VCaP (cell line): ENCODE measurements at regions not wholly inside any gene's neighbourhood (a gene's known extent, or its start where the extent isn't known, plus 50 kb on each side); places are given as distances from the start of the nearest gene placed in this dataset.

Experiments
- H3K27ac ChIP-seq: fragments of 450-650 bp; 2 replicates; pipeline ENCODE4 v1.5.1; 2017
- TF ChIP-seq, protein P1 (sequence below): fragments of 450-650 bp; conservative IDR thresholded peaks from 2 replicates; pipeline ENCODE4 v1.5.1; 2017; ENCODE audit warnings: mild to moderate bottlenecking, moderate library complexity

DNA sequence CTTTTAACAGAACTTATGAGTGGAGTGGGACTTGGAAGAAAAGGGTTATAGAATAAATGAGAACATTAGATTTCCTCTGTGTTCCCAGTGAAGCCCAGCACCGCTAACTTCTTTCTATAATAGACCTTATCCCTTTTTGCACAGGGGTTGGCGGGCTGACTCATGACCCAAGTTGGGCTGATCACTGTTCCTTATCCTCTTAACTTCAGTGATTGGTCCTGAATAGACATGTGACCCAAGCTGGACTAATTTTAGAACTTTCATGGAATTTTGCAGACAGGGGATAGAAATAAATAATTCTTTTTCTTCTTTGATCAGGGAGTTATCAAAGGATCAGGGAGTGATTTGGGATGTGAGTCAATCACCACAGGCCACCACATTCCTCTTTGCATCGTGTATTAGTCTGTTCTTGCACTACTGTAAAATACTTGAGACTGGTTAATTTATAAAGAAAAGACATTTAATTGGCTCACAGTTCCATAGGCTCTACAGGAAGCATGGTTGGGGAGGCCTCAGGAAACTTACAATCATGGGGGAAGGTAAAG lies 75.9 kb downstream of the UCHL1 start:
- TF ChIP-seq, protein P1, sequence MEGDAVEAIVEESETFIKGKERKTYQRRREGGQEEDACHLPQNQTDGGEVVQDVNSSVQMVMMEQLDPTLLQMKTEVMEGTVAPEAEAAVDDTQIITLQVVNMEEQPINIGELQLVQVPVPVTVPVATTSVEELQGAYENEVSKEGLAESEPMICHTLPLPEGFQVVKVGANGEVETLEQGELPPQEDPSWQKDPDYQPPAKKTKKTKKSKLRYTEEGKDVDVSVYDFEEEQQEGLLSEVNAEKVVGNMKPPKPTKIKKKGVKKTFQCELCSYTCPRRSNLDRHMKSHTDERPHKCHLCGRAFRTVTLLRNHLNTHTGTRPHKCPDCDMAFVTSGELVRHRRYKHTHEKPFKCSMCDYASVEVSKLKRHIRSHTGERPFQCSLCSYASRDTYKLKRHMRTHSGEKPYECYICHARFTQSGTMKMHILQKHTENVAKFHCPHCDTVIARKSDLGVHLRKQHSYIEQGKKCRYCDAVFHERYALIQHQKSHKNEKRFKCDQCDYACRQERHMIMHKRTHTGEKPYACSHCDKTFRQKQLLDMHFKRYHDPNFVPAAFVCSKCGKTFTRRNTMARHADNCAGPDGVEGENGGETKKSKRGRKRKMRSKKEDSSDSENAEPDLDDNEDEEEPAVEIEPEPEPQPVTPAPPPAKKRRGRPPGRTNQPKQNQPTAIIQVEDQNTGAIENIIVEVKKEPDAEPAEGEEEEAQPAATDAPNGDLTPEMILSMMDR: no peak
- H3K27ac ChIP-seq: peak overlapping the region; percentile 82

DNA sequence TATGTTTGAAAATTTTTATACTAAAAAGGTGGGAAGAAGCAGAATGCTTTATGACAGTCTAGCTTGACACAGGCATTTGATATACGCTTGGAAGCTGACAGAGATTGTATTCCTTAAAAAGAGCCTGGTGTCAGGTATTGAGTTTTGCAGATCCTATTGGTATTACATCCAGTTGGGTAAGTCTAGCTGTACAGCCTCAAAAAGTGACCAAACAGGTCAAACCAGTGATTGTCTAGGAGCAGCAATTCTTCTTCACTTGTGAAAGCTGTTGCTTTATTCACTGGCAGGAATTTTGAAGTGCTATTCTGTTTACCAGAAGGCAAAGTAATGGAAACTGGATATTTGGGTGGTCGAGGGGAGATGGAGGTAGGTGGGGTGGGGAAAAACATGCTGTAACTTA lies 77.5 kb downstream of the UCHL1 start:
- TF ChIP-seq, protein P1: no peak
- peak overlapping the region; percentile 82 for H3K27ac ChIP-seq

DNA sequence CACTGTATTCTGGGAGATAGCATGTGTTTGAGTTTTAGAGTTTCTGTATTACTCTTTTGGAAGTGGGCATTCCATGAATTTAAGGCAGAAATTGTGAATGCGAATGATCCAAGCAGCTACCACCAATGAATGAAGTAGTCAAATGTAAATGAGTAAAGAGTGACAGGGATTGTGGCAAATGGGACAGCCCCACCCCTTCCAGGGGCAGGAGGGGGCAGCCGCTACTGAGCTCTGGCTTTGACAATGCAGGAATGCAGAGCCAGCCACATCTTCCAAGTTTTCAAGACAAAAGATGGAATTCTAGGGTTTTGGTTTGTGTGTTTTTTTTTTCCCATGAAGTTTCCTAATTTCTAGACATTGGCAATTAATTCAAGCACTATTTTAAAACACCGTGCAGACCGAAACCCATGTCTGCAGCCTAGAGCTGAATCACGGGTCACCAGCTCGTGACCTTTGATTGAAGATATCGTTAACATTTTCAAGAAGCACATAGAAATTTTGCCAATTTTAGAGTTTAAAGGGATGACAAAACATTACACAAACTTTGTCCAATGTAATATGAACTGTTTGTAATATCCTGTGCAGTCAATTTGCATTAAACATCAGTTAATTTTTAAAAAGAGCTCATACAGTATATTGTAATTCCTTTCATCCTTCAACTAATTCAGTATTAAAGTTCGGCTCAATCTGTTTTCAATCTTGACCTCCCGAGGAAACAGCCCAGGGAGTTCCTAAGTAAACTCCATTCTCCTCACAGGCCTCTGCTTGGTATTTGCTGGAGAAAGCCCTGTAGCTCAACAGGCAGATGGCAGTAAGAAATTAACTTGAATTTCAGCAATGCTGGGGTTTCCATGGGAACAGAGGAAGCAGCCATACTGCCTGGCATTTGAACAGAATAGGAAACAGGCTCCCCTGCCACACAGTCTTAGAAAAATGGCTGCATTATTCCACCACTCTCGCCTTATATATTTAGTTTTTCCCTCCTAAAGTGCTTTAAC lies 83.4 kb downstream of the UCHL1 start:
- TF ChIP-seq, protein P1: peak; percentile 21; the same call in 1 of the 2 replicates
- H3K27ac ChIP-seq: peak overlapping the region; percentile 35

DNA sequence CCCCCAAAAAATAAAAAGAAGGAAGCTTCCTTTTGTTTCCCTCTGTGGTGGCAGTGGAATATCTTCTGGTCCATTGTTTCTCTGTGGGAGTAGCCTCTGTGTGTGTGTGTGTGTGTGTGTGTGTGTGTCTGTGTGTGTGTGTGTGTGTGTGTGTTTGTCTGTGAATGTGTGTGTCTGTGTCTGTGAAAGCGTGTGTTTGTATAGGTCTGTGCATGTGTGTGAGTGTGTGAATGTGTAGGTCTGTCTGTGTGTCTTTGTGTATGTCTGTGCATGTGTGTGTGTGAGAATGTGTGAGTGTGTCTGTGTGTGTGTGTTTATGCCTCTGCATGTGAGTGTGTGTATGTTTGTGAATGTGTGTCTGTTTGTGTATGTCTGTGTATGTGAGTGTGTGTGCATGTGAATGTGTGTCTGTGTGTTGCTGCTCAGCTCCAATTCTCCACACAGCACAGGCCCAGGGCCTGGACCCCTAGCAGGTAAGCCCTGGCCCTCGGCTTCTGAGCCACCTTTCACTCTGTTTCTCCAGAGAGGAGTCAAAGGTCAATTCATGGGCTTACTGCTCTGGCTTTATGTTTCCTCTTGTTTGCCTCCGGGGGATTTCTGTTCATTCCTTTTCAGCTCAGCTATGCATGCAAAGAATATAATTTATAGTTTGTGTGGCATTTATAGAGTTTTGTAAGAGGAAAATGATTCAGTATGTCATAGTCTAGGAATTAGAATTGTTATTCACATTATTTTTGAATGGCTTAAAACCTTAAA lies 89.8 kb downstream of the UCHL1 start:
- TF ChIP-seq, protein P1: no peak
- H3K27ac ChIP-seq: peak overlapping the region; percentile 53; the same call in 1 of the 2 replicates

DNA sequence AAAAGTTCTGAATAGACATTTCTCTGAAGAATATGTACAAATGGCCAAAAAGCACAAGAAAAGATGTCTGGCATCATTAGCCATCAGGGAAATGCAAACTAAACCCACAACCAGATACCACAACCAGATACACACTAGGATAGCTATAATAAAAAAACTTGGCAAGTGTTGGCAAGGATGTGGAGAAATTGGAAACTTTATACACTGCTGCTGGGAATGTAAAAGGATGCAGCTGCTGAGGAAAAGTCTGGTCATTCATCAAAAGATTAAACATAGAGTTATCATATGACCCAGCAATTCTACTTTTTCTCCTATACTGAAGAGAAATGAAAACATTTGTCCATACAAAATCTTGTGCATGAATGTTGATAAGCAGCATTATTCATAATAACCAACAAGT lies 92.3 kb downstream of the UCHL1 start:
- H3K27ac ChIP-seq: no peak overlapping the region
- TF ChIP-seq, protein P1: no peak

DNA sequence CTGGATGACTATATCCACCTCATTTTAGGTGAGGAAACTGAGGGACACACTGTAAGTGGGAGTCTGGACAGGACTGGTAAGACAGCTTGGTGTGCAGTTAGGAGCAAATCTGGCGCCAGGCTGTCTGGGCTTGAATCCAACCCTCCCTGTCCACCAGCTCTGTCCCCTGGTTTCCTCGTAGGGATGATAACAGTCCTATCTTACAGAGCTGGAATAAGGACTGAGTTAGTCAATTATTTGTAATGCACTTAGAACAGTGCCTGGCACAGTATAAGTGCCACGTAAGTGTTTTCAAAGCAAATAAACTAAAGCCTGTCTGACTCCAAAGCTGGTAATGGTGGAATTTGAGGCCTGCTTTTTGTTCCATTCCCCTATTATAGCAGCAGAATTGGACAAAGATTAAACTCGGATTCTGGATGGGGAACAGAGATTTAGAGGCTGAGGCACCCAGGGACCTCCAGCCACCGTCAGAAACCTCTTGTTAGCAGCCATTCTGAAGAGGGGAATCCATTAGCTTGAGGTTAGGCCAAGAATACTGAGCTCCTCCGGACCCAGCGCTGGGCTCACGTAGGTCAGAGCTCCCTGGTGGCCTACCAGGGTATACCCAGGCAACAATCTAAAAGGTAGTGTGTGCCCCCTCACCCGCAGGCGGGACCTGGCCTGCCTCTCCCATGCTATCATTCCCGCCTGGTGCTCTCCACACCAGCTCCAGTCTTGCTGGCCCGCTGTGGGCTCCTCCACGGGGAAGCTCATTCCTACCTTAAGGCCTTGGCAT lies 102.1 kb downstream of the UCHL1 start:
- TF ChIP-seq, protein P1: peak; percentile 38
- H3K27ac ChIP-seq: peak overlapping the region; percentile 98
